HepG2 (cell line): ENCODE measurements at regions not wholly inside any gene's neighbourhood (a gene's known extent, or its start where the extent isn't known, plus 50 kb on each side); places are given as distances from the start of the nearest gene placed in this dataset.

Source experiments
- ATAC-seq: fragments of 200-7000 bp; cut with Tn5 transposase; 3 replicates; pipeline ENCODE4 v1.9.1; 2020; ENCODE audit warnings: mild to moderate bottlenecking, moderate library complexity
- BruUV-seq: library from RNA; stranded (reverse); fragments of 400-500 nt; replicated peaks from 2 replicates; lab custom pipeline; 2021; lab: Mats Ljungman, UMichigan
- CTCF ChIA-PET: fragments of 300-600 bp; formaldehyde crosslinking; extraction: SDS; loops from one replicate; lab custom pipeline; 2021; ENCODE audit warnings: low total read pairs, inconsistent platforms, low intra/inter-chr PET ratio; lab: Yijun Ruan, JAX
- POLR2A ChIA-PET: fragments of 350-600 bp; sonication (Branson Sonifier 250); formaldehyde crosslinking; loops from one replicate; lab custom pipeline; 2020; ENCODE audit warnings: antibody characterized with exemption, inconsistent platforms; lab: Yijun Ruan, JAX
- DNase-seq: peaks from one replicate; pipeline ENCODE4 v3.0.0-alpha.2; 2015; ENCODE audit warnings: low spot score
- FAIRE-seq: peaks from 3 replicates; lab custom pipeline; 2011; peaks lifted over from hg19 to GRCh38; lab: Jason Lieb, UNC
- H2AFZ ChIP-seq: one replicate; pipeline ENCODE4 v1.6.1; 2011; ENCODE audit warnings: low read length, inconsistent platforms
- H3K27ac ChIP-seq: fragments of 300-600 bp; 3 replicates; pipeline ENCODE4 v1.8.0; 2011; ENCODE audit warnings: mixed run types, mild to moderate bottlenecking, mixed read lengths, low read length, inconsistent platforms; ENCODE audit not compliant: insufficient read depth; ENCODE audit errors: extremely low read length
- H3K27me3 ChIP-seq, 2 experiments: fragments of 200-600 bp in 1 of 2; 2 replicates in 1 of 2; 3 replicates in 1 of 2; pipeline versions ENCODE4 v1.6.0 to v1.8.0; 2011; ENCODE audit warnings: low read length in 2 of 2, mild to moderate bottlenecking in 2 of 2, moderate library complexity in 2 of 2, inconsistent platforms in 1 of 2; ENCODE audit not compliant: insufficient read depth in 2 of 2, control insufficient read depth in 1 of 2
- H3K36me3 ChIP-seq, 2 experiments: fragments of 200-600 bp in 1 of 2; replicated peaks in 1 of 2; 2 replicates in 1 of 2; 3 replicates in 1 of 2; pipeline versions ENCODE4 v1.5.1 to v1.8.0; 2011; ENCODE audit warnings: low read length in 2 of 2, inconsistent platforms in 1 of 2; ENCODE audit not compliant: insufficient read depth in 2 of 2, control insufficient read depth in 1 of 2
- H3K4me1 ChIP-seq: 2 replicates; pipeline ENCODE4 v1.5.1; 2012; ENCODE audit warnings: low read length, inconsistent platforms; ENCODE audit not compliant: insufficient read depth
- H3K4me2 ChIP-seq: 2 replicates; pipeline ENCODE4 v1.6.0; 2011; ENCODE audit warnings: low read depth, low read length, inconsistent platforms
- H3K4me3 ChIP-seq, 3 experiments: fragments of 200-600 bp in 1 of 3; sonication (generic), shearing (Covaris generic) in 1 of 3; replicated peaks in 1 of 3; 2 replicates each; pipeline ENCODE4 v1.5.1; 2011 to 2016; ENCODE audit warnings: low read length in 3 of 3, inconsistent platforms in 2 of 3, low read depth in 2 of 3, mild to moderate bottlenecking in 2 of 3, control low read depth in 1 of 3, mixed read lengths in 1 of 3; ENCODE audit not compliant: insufficient read depth in 1 of 3
- H3K79me2 ChIP-seq: one replicate; pipeline ENCODE4 v1.6.1; 2011; ENCODE audit warnings: low read length, inconsistent platforms; ENCODE audit not compliant: insufficient read depth
- H3K9ac ChIP-seq: 2 replicates; pipeline ENCODE4 v1.6.0; 2011; ENCODE audit warnings: mild to moderate bottlenecking, low read depth, low read length, inconsistent platforms; ENCODE audit not compliant: insufficient read depth
- H3K9me3 ChIP-seq: 2 replicates; pipeline ENCODE4 v1.5.1; 2012; ENCODE audit warnings: mild to moderate bottlenecking, low read length
- H4K20me1 ChIP-seq: 2 replicates; pipeline ENCODE4 v1.6.0; 2011; ENCODE audit warnings: inconsistent platforms, mild to moderate bottlenecking, low read length, moderate library complexity; ENCODE audit not compliant: insufficient read depth
- BRD4 ChIP-seq: sonication (generic); formaldehyde crosslinking; IDR thresholded peaks from 2 replicates; pipeline ENCODE4 v1.4.0; 2020; ENCODE audit warnings: missing genetic modification reagents
- HNF4G ChIP-seq, 2 experiments: sonication (generic) in 1 of 2; formaldehyde crosslinking in 1 of 2; IDR thresholded peaks; 2 replicates each; pipeline versions ENCODE4 v1.4.0 to v1.6.1; 2011 to 2020; ENCODE audit warnings: borderline replicate concordance in 2 of 2, low read depth in 2 of 2, mild to moderate bottlenecking in 2 of 2, low read length in 1 of 2, missing genetic modification reagents in 1 of 2, moderate library complexity in 1 of 2
- MIXL1 ChIP-seq: IDR thresholded peaks from 2 replicates; pipeline ENCODE4 v1.6.1; 2016
- MYNN ChIP-seq: sonication (generic); formaldehyde crosslinking; IDR thresholded peaks from 2 replicates; pipeline ENCODE4 v1.4.0; 2020; ENCODE audit warnings: mild to moderate bottlenecking, low read depth, missing genetic modification reagents
- NBN ChIP-seq: fragments of 450-650 bp; conservative IDR thresholded peaks from 2 replicates; pipeline ENCODE4 v1.6.1; 2017
- ZFP90 ChIP-seq: sonication (generic); formaldehyde crosslinking; IDR thresholded peaks from 2 replicates; pipeline ENCODE4 v1.8.0; 2022; ENCODE audit warnings: missing genetic modification reagents, mild to moderate bottlenecking, inconsistent platforms, borderline replicate concordance
- ZIK1 ChIP-seq: sonication (generic); formaldehyde crosslinking; IDR thresholded peaks from 2 replicates; pipeline ENCODE4 v1.5.0; 2020; ENCODE audit warnings: mild to moderate bottlenecking, low read depth, missing genetic modification reagents, borderline replicate concordance
- ZNF160 ChIP-seq: sonication (generic); formaldehyde crosslinking; IDR thresholded peaks from 2 replicates; pipeline ENCODE4 v1.8.0; 2022; ENCODE audit warnings: mild to moderate bottlenecking, inconsistent platforms, missing genetic modification reagents
- ZNF17 ChIP-seq: sonication (generic); formaldehyde crosslinking; IDR thresholded peaks from 2 replicates; pipeline ENCODE4 v1.5.0; 2020; ENCODE audit warnings: mild to moderate bottlenecking, missing genetic modification reagents
- ZNF337 ChIP-seq: sonication (generic); formaldehyde crosslinking; IDR thresholded peaks from 2 replicates; pipeline ENCODE4 v1.5.1; 2020; ENCODE audit warnings: missing genetic modification reagents, low read depth, mild to moderate bottlenecking, borderline replicate concordance
- ZNF83 ChIP-seq: sonication (generic); formaldehyde crosslinking; IDR thresholded peaks from 2 replicates; pipeline ENCODE4 v1.4.0; 2020; ENCODE audit warnings: missing genetic modification reagents, mild to moderate bottlenecking, borderline replicate concordance
- WGBS: methylation state at CpG from one replicate; pipeline ENCODE4 v1.1.6; 2017; ENCODE audit warnings: low lambda C conversion rate; 5-methylcytosine and 5-hydroxymethylcytosine counted together
- in situ Hi-C: cut with HindIII; loops from 2 replicates; pipeline ENCODE4 v1.10.0; 2017; ENCODE audit warnings: low pct_unique_long_range_greater_than_20kb; ENCODE audit not compliant: extremely low pct_ligation_motif_present
- intact Hi-C: fragments of 100-400 bp; cut with micrococcal nuclease; formaldehyde crosslinking; loops from one replicate; pipeline ENCODE4 v1.10.0; 2022; ENCODE audit not compliant: unreplicated experiment
- TF ChIP-seq, protein P1 (sequence below): sonication (generic); formaldehyde crosslinking; IDR thresholded peaks from 2 replicates; pipeline ENCODE4 v1.8.0; 2022; ENCODE audit warnings: mild to moderate bottlenecking, missing genetic modification reagents, moderate library complexity
- TF ChIP-seq, protein P2 (sequence below): fragments of 450-650 bp; IDR thresholded peaks from 2 replicates; pipeline ENCODE4 v1.6.1; 2017; ENCODE audit warnings: mild to moderate bottlenecking
- TF ChIP-seq, protein P3 (sequence below): sonication (generic); formaldehyde crosslinking; IDR thresholded peaks from 2 replicates; pipeline ENCODE4 v1.5.1; 2020; ENCODE audit warnings: mild to moderate bottlenecking, moderate library complexity, missing genetic modification reagents

DNA sequence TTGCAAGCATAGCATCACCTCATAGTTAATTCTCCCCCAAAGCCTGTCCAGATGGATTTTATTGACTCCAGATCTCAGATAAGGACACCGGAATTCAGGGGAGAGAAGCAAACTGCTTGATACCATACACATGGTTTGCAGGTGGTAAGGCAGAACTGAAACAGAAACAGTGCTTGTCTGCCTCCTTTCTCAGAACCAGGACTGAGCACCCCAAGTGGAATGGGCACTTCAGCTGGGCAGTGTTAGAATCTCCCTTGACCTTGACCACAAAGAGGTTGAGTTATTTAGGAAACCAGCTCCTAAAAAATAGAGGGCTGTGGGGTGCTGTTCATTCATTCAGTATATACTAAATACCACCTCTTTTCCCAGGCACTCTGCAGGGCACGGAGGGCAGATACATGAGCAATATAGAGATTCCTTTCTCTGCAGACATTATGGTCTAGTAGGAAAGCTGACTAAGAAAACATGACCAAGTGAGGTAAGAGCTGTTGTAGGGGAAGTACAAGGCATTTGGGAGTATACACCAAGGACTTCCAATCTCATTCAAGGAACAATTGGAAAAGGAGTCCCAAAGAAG is 185.2 kb downstream of the C1orf94 start:
- Histone ChIP-seq H3K27me3 (no peaks in the 10 kb centered on the region), H2AFZ (no peak overlapping the region), H3K9me3 (no peaks in the 10 kb centered on the region), H3K27ac (no peak overlapping the region), H3K9ac (no peak overlapping the region)
- FAIRE-seq, result no peak
- CTCF ChIA-PET, result no interaction called here
- 0% methylated on average over 2 of the region's 2 CpGs for WGBS
- no TSS peak for BruUV-seq
- TF ChIP-seq, protein P1, sequence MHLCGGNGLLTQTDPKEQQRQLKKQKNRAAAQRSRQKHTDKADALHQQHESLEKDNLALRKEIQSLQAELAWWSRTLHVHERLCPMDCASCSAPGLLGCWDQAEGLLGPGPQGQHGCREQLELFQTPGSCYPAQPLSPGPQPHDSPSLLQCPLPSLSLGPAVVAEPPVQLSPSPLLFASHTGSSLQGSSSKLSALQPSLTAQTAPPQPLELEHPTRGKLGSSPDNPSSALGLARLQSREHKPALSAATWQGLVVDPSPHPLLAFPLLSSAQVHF (CRISPR knock-in tag), result no peak
- no peak for TF ChIP-seq HNF4G (IDR thresholded peaks at IDR 0.05; ENCODE audit: borderline replicate concordance, low read depth, low read length)
- no peak for TF ChIP-seq HNF4G (CRISPR knock-in tag; IDR thresholded peaks at IDR 0.05; ENCODE audit: borderline replicate concordance, low read depth)
- TF ChIP-seq ZNF83 (CRISPR knock-in tag), result no peak
- TF ChIP-seq, all 625 proteins: peak for 0
- Histone ChIP-seq H3K4me2 (no peak overlapping the region), H3K79me2 (no peaks in the 10 kb centered on the region), H4K20me1 (no peaks in the 10 kb centered on the region), H3K4me1 (no peaks in the 10 kb centered on the region), H3K4me3 (no peak overlapping the region), H3K36me3 (no peaks in the 10 kb centered on the region)
- DNase-seq (no peak), ATAC-seq (no peak)
- POLR2A ChIA-PET, result no interaction called here
- intact Hi-C loops (no loop called here), in situ Hi-C loops (no loop called here)

DNA sequence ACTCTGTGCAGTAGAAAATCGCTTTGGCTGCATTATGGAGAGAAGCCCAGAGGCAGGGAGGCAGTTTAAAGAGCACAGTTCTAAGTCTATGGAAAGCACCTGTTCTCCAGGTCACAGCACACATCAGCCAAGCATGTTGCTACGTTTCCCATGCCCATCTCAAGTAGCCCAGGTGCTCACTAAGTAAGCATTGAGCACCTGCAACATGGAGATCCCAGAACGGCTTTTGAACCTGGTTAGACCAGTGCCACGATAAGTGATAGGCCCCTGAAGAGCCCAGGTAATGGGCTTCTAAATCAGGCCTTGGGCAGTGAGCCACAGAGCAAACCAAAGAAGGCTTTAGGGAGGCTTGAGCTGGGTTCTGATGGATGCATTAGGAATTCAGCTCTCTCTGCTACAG is 186.2 kb downstream of the C1orf94 start:
- ATAC-seq, result no peak
- TF ChIP-seq, protein P2, sequence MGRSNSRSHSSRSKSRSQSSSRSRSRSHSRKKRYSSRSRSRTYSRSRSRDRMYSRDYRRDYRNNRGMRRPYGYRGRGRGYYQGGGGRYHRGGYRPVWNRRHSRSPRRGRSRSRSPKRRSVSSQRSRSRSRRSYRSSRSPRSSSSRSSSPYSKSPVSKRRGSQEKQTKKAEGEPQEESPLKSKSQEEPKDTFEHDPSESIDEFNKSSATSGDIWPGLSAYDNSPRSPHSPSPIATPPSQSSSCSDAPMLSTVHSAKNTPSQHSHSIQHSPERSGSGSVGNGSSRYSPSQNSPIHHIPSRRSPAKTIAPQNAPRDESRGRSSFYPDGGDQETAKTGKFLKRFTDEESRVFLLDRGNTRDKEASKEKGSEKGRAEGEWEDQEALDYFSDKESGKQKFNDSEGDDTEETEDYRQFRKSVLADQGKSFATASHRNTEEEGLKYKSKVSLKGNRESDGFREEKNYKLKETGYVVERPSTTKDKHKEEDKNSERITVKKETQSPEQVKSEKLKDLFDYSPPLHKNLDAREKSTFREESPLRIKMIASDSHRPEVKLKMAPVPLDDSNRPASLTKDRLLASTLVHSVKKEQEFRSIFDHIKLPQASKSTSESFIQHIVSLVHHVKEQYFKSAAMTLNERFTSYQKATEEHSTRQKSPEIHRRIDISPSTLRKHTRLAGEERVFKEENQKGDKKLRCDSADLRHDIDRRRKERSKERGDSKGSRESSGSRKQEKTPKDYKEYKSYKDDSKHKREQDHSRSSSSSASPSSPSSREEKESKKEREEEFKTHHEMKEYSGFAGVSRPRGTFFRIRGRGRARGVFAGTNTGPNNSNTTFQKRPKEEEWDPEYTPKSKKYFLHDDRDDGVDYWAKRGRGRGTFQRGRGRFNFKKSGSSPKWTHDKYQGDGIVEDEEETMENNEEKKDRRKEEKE, result no peak
- no peak for TF ChIP-seq ZFP90 (CRISPR knock-in tag)
- no peak for TF ChIP-seq BRD4 (CRISPR knock-in tag)
- TF ChIP-seq, protein P3, sequence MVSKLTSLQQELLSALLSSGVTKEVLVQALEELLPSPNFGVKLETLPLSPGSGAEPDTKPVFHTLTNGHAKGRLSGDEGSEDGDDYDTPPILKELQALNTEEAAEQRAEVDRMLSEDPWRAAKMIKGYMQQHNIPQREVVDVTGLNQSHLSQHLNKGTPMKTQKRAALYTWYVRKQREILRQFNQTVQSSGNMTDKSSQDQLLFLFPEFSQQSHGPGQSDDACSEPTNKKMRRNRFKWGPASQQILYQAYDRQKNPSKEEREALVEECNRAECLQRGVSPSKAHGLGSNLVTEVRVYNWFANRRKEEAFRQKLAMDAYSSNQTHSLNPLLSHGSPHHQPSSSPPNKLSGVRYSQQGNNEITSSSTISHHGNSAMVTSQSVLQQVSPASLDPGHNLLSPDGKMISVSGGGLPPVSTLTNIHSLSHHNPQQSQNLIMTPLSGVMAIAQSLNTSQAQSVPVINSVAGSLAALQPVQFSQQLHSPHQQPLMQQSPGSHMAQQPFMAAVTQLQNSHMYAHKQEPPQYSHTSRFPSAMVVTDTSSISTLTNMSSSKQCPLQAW, result no peak
- no peak for TF ChIP-seq NBN
- no peak for TF ChIP-seq MIXL1 (CRISPR knock-in tag)
- no peak for TF ChIP-seq ZNF337 (CRISPR knock-in tag)
- no peak for TF ChIP-seq ZNF17 (CRISPR knock-in tag)
- TF ChIP-seq ZNF160 (CRISPR knock-in tag), result no peak
- no peak for TF ChIP-seq ZIK1 (CRISPR knock-in tag)
- no peak for TF ChIP-seq MYNN

More for the DNA sequence above, 186.2 kb downstream of the C1orf94 start:
- no peak overlapping the region for H3K4me3 ChIP-seq
- no peak overlapping the region for H3K4me2 ChIP-seq
- BruUV-seq, result no TSS peak
- no peaks in the 10 kb centered on the region for H3K27me3 ChIP-seq
- in situ Hi-C loops, result no loop called here
- no peaks in the 10 kb centered on the region for H3K4me1 ChIP-seq
- no peak overlapping the region for H3K9ac ChIP-seq
- H2AFZ ChIP-seq, result no peak overlapping the region
- WGBS, result 10% methylated on average over 3 of the region's 4 CpGs
- no peaks in the 10 kb centered on the region for H3K79me2 ChIP-seq
- FAIRE-seq (no peak), DNase-seq (no peak)
- H4K20me1 ChIP-seq, result no peaks in the 10 kb centered on the region
- H3K9me3 ChIP-seq, result no peaks in the 10 kb centered on the region
- intact Hi-C loops, result no loop called here
- ChIA-PET CTCF (no interaction called here), POLR2A (no interaction called here)
- H3K36me3 ChIP-seq, result no peaks in the 10 kb centered on the region
- H3K27ac ChIP-seq, result no peak overlapping the region
